ENCODE measurements at regions not wholly inside any gene's neighbourhood (a gene's known extent, or its start where the extent isn't known, plus 50 kb on each side); places are given as distances from the start of the nearest gene placed in this dataset.

DNA sequence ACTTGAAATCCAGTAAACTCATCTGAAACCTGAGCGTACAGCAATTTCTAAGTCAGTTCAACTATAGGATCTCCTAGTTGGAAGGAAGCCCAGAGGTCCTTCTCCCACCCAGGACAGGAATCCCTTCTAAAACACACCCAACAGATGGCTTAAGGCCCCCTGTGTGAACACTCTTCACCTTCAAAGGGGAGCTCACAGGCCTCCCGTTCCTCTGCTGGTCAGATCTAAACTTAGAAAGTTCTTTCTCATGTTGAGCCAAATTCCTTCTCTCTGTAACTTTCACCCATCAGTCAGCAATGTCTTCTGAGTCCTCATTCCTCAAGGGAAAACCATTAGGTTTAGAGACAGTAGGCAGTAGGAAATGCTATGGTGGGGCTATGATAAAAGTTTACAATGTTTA lies 355.2 kb downstream of the PCNX1 start:
- Histone ChIP-seq H3K36me3 (ENCODE audit: control insufficient read depth in 1 of 2, insufficient read depth in 2 of 2, low read length in 2 of 2) (no peaks in the 10 kb centered on the region), H3K27me3 (ENCODE audit: low read depth, low read length) (no peaks in the 10 kb centered on the region), H3K9me3 (ENCODE audit: control insufficient read depth in 1 of 2, low read length in 2 of 2) (peaks cover 4 to 20% of the 10 kb centered on the region in 2 donors), H3K27ac (ENCODE audit: low read length) (no peak overlapping the region), H3K4me3 (ENCODE audit: low read depth in 1 of 2, low read length in 2 of 2) (no peak overlapping the region), H3K4me1 (ENCODE audit: control insufficient read depth in 1 of 2, insufficient read depth in 2 of 2, low read length in 2 of 2) (no peaks in the 10 kb centered on the region)

GRCh38 chr14:71264260-71264659 lies 357.0 kb downstream of the PCNX1 start:
- Histone ChIP-seq H3K36me3 (ENCODE audit: control insufficient read depth in 1 of 2, insufficient read depth in 2 of 2, low read length in 2 of 2) (no peaks in the 10 kb centered on the region), H3K27me3 (ENCODE audit: low read depth, low read length) (no peaks in the 10 kb centered on the region), H3K4me3 (ENCODE audit: low read depth in 1 of 2, low read length in 2 of 2) (no peak overlapping the region), H3K27ac (ENCODE audit: low read length) (no peak overlapping the region), H3K4me1 (ENCODE audit: control insufficient read depth in 1 of 2, insufficient read depth in 2 of 2, low read length in 2 of 2) (no peaks in the 10 kb centered on the region), H3K9me3 (ENCODE audit: control insufficient read depth in 1 of 2, low read length in 2 of 2) (peaks cover 0 to 9% of the 10 kb centered on the region in 2 donors)

DNA sequence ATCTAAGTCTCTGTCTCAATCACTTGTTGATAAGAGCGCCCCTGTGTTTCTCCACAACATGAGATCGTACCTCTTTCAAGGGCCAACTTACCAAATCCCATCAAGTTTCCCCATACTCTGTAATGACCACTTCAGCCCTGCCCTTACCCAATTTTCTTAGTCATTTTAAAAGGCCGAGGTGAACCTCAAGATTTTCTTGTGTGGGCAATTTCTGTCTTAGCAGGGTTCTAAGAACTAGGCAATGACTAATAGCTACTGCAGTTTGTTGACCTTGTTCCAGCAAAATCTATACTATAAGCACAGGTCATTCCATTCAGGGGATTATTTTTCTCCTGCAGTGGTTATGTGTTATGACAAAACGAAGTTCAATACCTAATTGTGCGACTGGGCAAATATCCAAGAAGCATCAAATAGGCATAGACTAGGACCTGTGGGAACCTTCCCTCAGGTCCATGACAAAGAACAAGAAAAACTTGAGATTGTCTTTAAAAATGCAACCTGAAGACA lies 359.8 kb downstream of the PCNX1 start:
- peaks cover 0 to 4% of the 10 kb centered on the region in 2 donors for H3K9me3 ChIP-seq (ENCODE audit: control insufficient read depth in 1 of 2, low read length in 2 of 2)
- H3K4me3 ChIP-seq (ENCODE audit: low read depth in 1 of 2, low read length in 2 of 2) = no peak overlapping the region
- no peaks in the 10 kb centered on the region for H3K27me3 ChIP-seq (ENCODE audit: low read depth, low read length)
- H3K36me3 ChIP-seq (ENCODE audit: control insufficient read depth in 1 of 2, insufficient read depth in 2 of 2, low read length in 2 of 2) = no peaks in the 10 kb centered on the region
- H3K27ac ChIP-seq (ENCODE audit: low read length) = no peak overlapping the region
- H3K4me1 ChIP-seq (ENCODE audit: control insufficient read depth in 1 of 2, insufficient read depth in 2 of 2, low read length in 2 of 2) = no peaks in the 10 kb centered on the region

DNA sequence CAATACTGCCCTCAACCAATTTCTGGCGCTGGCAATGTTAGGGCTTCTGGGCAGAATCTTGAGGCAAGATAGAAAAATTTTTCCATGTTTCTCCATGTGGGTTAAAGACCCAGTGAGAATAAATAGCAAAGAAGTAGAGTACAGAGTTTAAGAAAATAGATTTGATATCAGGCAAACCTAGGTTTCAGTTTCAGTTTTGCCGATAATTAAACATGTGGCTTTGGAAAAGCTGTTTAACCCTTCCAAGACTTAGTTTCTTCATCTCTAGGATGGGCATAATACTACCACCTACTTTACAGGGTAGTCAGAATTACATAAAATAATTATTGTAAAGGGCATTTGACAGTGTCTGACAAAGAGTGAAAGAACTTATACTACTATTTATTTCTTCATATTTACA lies 360.4 kb downstream of the PCNX1 start:
- no peaks in the 10 kb centered on the region for H3K36me3 ChIP-seq (ENCODE audit: control insufficient read depth in 1 of 2, insufficient read depth in 2 of 2, low read length in 2 of 2)
- H3K4me1 ChIP-seq (ENCODE audit: control insufficient read depth in 1 of 2, insufficient read depth in 2 of 2, low read length in 2 of 2) = no peaks in the 10 kb centered on the region
- H3K9me3 ChIP-seq (ENCODE audit: control insufficient read depth in 1 of 2, low read length in 2 of 2) = peaks cover 0 to 4% of the 10 kb centered on the region in 2 donors
- H3K27ac ChIP-seq (ENCODE audit: low read length) = no peak overlapping the region
- H3K27me3 ChIP-seq (ENCODE audit: low read depth, low read length) = no peaks in the 10 kb centered on the region
- peak overlapping the region; percentile 22 to 28 for H3K4me3 ChIP-seq (ENCODE audit: low read depth in 1 of 2, low read length in 2 of 2)

GRCh38 chr14:71270111-71270510 lies 362.9 kb downstream of the PCNX1 start:
- Histone ChIP-seq H3K27me3 (ENCODE audit: low read depth, low read length) (no peaks in the 10 kb centered on the region), H3K36me3 (ENCODE audit: control insufficient read depth in 1 of 2, insufficient read depth in 2 of 2, low read length in 2 of 2) (no peaks in the 10 kb centered on the region), H3K9me3 (ENCODE audit: control insufficient read depth in 1 of 2, low read length in 2 of 2) (peaks cover 0 to 3% of the 10 kb centered on the region in 2 donors), H3K4me1 (ENCODE audit: control insufficient read depth in 1 of 2, insufficient read depth in 2 of 2, low read length in 2 of 2) (no peaks in the 10 kb centered on the region), H3K4me3 (ENCODE audit: low read depth in 1 of 2, low read length in 2 of 2) (no peak overlapping the region), H3K27ac (ENCODE audit: low read length) (no peak overlapping the region)

DNA sequence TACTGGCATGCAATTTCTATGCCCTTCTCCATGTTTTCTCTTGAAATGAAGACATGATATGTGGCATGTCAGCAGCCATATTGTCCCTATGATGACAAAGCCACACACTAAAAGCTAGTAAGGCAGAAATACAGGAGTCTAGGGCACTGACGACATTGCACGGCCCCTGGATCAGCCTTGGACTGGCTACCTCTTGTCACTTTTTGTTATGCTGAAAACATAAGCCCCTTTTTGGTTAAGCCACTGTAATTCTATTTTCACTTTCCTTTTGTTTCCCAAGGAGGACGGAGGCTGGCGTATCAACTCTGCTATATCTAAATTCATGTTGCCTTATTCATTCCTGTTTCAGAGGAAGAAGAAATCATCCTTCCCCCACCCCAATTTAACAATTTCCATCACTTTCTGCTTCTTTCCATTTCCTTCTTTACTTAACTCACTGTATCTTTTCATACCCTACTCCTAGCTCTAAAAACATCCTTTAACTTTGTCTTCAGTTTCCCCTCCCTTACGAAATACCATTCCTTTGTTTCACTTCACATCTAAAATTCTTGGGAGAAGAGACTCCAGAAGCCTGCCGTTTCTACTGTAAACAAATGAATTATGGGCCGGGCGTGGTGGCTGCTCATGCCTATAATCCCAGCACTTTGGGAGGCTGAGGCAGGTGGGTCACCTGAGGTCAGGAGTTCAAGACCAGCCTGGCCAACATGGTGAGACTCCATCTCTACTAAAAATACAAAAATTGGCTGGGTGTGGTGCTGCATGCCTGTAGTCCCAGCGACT lies 364.1 kb downstream of the PCNX1 start:
- Histone ChIP-seq H3K4me1 (ENCODE audit: control insufficient read depth in 1 of 2, insufficient read depth in 2 of 2, low read length in 2 of 2) (no peaks in the 10 kb centered on the region), H3K27me3 (ENCODE audit: low read depth, low read length) (no peaks in the 10 kb centered on the region), H3K4me3 (ENCODE audit: low read depth in 1 of 2, low read length in 2 of 2) (no peak overlapping the region), H3K9me3 (ENCODE audit: control insufficient read depth in 1 of 2, low read length in 2 of 2) (no peaks in the 10 kb centered on the region), H3K36me3 (ENCODE audit: control insufficient read depth in 1 of 2, insufficient read depth in 2 of 2, low read length in 2 of 2) (no peaks in the 10 kb centered on the region), H3K27ac (ENCODE audit: low read length) (no peak overlapping the region)

- Histone ChIP-seq H3K36me3 (ENCODE audit: control insufficient read depth in 1 of 2, insufficient read depth in 2 of 2, low read length in 2 of 2) (no peaks in the 10 kb centered on the region), H3K27ac (ENCODE audit: low read length) (no peak overlapping the region), H3K27me3 (ENCODE audit: low read depth, low read length) (no peaks in the 10 kb centered on the region), H3K4me3 (ENCODE audit: low read depth in 1 of 2, low read length in 2 of 2) (no peak overlapping the region), H3K4me1 (ENCODE audit: control insufficient read depth in 1 of 2, insufficient read depth in 2 of 2, low read length in 2 of 2) (no peaks in the 10 kb centered on the region), H3K9me3 (ENCODE audit: control insufficient read depth in 1 of 2, low read length in 2 of 2) (no peaks in the 10 kb centered on the region)
These were observed 366.1 kb downstream of the PCNX1 start for GRCh38 chr14:71273366-71273765.

- no peaks in the 10 kb centered on the region for H3K36me3 ChIP-seq (ENCODE audit: control insufficient read depth in 1 of 2, insufficient read depth in 2 of 2, low read length in 2 of 2)
- no peak overlapping the region for H3K4me3 ChIP-seq (ENCODE audit: low read depth in 1 of 2, low read length in 2 of 2)
- H3K27me3 ChIP-seq (ENCODE audit: low read depth, low read length) = no peaks in the 10 kb centered on the region
- H3K27ac ChIP-seq (ENCODE audit: low read length) = no peak overlapping the region
- H3K9me3 ChIP-seq (ENCODE audit: control insufficient read depth in 1 of 2, low read length in 2 of 2) = peaks cover 0 to 3% of the 10 kb centered on the region in 2 donors
- no peaks in the 10 kb centered on the region for H3K4me1 ChIP-seq (ENCODE audit: control insufficient read depth in 1 of 2, insufficient read depth in 2 of 2, low read length in 2 of 2)
These were observed 376.8 kb downstream of the PCNX1 start for GRCh38 chr14:71284048-71284447.

DNA sequence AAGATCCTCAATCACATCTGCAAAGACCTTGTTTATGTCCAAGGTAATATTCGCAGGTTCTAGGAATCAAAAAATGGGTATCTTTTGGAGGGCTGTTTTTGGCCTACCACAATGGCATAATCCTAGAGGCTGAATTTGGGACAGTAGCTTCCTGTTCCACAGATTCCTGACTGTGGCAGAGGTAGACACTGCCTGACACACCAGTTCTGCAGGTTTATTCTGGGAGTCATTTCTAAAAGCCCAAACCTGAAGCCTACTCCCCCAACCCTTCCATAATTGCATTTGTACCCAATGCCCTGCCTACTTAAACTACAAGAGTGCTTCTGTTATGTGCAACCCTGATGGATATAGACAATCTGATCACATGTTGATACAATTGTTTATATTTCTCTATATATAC lies 378.9 kb downstream of the PCNX1 start:
- no peak overlapping the region for H3K4me3 ChIP-seq (ENCODE audit: low read depth in 1 of 2, low read length in 2 of 2)
- H3K9me3 ChIP-seq (ENCODE audit: control insufficient read depth in 1 of 2, low read length in 2 of 2) = peaks cover 0 to 3% of the 10 kb centered on the region in 2 donors
- H3K36me3 ChIP-seq (ENCODE audit: control insufficient read depth in 1 of 2, insufficient read depth in 2 of 2, low read length in 2 of 2) = no peaks in the 10 kb centered on the region
- no peak overlapping the region for H3K27ac ChIP-seq (ENCODE audit: low read length)
- H3K27me3 ChIP-seq (ENCODE audit: low read depth, low read length) = no peaks in the 10 kb centered on the region
- H3K4me1 ChIP-seq (ENCODE audit: control insufficient read depth in 1 of 2, insufficient read depth in 2 of 2, low read length in 2 of 2) = no peaks in the 10 kb centered on the region

DNA sequence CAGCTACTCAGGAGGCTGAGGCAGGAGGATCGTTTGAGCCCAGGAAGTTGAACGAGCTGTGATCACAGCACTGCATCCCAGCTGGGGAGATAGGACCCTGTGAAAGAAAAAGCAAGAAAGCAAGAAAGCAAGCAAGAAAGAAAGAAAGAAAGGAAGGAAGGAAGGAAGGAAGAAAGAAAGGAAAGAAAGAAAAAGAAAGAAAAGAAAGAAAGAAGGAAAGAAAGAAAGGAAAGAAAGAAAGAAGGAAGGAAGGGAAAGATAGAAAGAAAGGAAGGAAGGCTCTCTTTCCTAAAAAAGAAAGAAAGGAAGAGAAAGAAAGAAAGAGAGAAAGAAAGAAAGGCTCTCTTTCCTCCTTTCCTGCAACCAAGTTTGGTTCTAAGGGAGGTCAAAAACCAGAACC lies 380.3 kb downstream of the PCNX1 start:
- H3K36me3 ChIP-seq (ENCODE audit: control insufficient read depth in 1 of 2, insufficient read depth in 2 of 2, low read length in 2 of 2) = no peaks in the 10 kb centered on the region
- H3K27ac ChIP-seq (ENCODE audit: low read length) = no peak overlapping the region
- no peak overlapping the region for H3K4me3 ChIP-seq (ENCODE audit: low read depth in 1 of 2, low read length in 2 of 2)
- no peaks in the 10 kb centered on the region for H3K27me3 ChIP-seq (ENCODE audit: low read depth, low read length)
- no peaks in the 10 kb centered on the region for H3K4me1 ChIP-seq (ENCODE audit: control insufficient read depth in 1 of 2, insufficient read depth in 2 of 2, low read length in 2 of 2)
- peaks cover 0 to 3% of the 10 kb centered on the region in 2 donors for H3K9me3 ChIP-seq (ENCODE audit: control insufficient read depth in 1 of 2, low read length in 2 of 2)

GRCh38 chr14:71289536-71289935 lies 382.3 kb downstream of the PCNX1 start:
- no peaks in the 10 kb centered on the region for H3K27me3 ChIP-seq (ENCODE audit: low read depth, low read length)

DNA sequence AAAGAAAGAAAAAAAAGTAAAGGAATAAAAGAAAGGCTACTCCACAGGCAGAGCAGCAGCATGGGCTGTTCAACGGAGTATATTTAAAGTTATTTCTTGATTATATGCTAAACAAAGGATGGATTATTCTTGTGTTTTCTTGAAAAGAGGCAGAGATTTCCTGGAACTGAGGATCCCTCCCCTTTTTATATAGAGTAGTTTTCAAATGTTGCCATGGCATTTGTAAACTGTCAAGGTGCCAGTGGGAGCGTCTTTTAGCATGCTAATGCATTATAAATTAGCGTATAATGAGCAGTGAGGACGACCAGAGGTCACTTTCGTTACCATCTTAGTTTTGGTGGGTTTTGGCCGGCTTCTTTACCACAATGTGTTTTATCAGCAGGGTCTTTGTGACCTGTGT lies 383.0 kb downstream of the PCNX1 start:
- H3K4me3 ChIP-seq (ENCODE audit: low read depth in 1 of 2, low read length in 2 of 2) = no peak overlapping the region
- no peak overlapping the region for H3K27ac ChIP-seq (ENCODE audit: low read length)
- H3K27me3 ChIP-seq (ENCODE audit: low read depth, low read length) = no peaks in the 10 kb centered on the region
- H3K4me1 ChIP-seq (ENCODE audit: control insufficient read depth in 1 of 2, insufficient read depth in 2 of 2, low read length in 2 of 2) = no peaks in the 10 kb centered on the region
- no peaks in the 10 kb centered on the region for H3K9me3 ChIP-seq (ENCODE audit: control insufficient read depth in 1 of 2, low read length in 2 of 2)
- H3K36me3 ChIP-seq (ENCODE audit: control insufficient read depth in 1 of 2, insufficient read depth in 2 of 2, low read length in 2 of 2) = no peaks in the 10 kb centered on the region

More at GRCh38 chr14:71289536-71289935, 382.3 kb downstream of the PCNX1 start:
- Histone ChIP-seq H3K9me3 (ENCODE audit: control insufficient read depth in 1 of 2, low read length in 2 of 2) (peaks cover 0 to 3% of the 10 kb centered on the region in 2 donors), H3K4me1 (ENCODE audit: control insufficient read depth in 1 of 2, insufficient read depth in 2 of 2, low read length in 2 of 2) (no peaks in the 10 kb centered on the region), H3K36me3 (ENCODE audit: control insufficient read depth in 1 of 2, insufficient read depth in 2 of 2, low read length in 2 of 2) (no peaks in the 10 kb centered on the region), H3K4me3 (ENCODE audit: low read depth in 1 of 2, low read length in 2 of 2) (no peak overlapping the region), H3K27ac (ENCODE audit: low read length) (no peak overlapping the region)
